ENCODE measurements at regions not wholly inside any gene's neighbourhood (a gene's known extent, or its start where the extent isn't known, plus 50 kb on each side); places are given as distances from the start of the nearest gene placed in this dataset.
"Not testable (repeated sequence)": the region's sequence is repeated elsewhere in the genome, so short reads cannot be mapped to it uniquely, and the experiment has no call there.

- no peak for DNase-seq (ENCODE audit: low read depth)
Measured at GRCh38 chr6:68158256-68158655, 476.8 kb upstream of the ADGRB3 start.

- no peak for DNase-seq (ENCODE audit: low read depth)
Measured at GRCh38 chr6:68144667-68145066, 490.4 kb upstream of the ADGRB3 start.

- DNase-seq (ENCODE audit: low read depth): no peak
Measured at GRCh38 chr6:68141190-68141589, 493.9 kb upstream of the ADGRB3 start.

GRCh38 chr6:68139130-68139529, 496.0 kb upstream of the ADGRB3 start:
- no peak for DNase-seq (ENCODE audit: low read depth)

GRCh38 chr6:68134796-68135195, 500.3 kb upstream of the ADGRB3 start:
- peak; percentile 65 for DNase-seq (ENCODE audit: low read depth)

- DNase-seq (ENCODE audit: low read depth): no peak
Measured at GRCh38 chr6:68128211-68128610, 506.9 kb upstream of the ADGRB3 start.

GRCh38 chr6:68127074-68127473, 508.0 kb upstream of the ADGRB3 start:
- no peak for DNase-seq (ENCODE audit: low read depth)

GRCh38 chr6:68126089-68126749, 508.9 kb upstream of the ADGRB3 start:
- no peak for DNase-seq (ENCODE audit: low read depth)

GRCh38 chr6:68122975-68123374, 512.1 kb upstream of the ADGRB3 start:
- DNase-seq (ENCODE audit: low read depth): not testable (repeated sequence)

- DNase-seq (ENCODE audit: low read depth): no peak
Measured at GRCh38 chr6:68122032-68122431, 513.0 kb upstream of the ADGRB3 start.

- not testable (repeated sequence) for DNase-seq (ENCODE audit: low read depth)
Measured at GRCh38 chr6:68120954-68121353, 514.1 kb upstream of the ADGRB3 start.

GRCh38 chr6:68114463-68115047, 520.5 kb upstream of the ADGRB3 start:
- DNase-seq (ENCODE audit: low read depth): no peak

GRCh38 chr6:68108233-68108835, 526.7 kb upstream of the ADGRB3 start:
- DNase-seq (ENCODE audit: low read depth): peak; percentile 24

GRCh38 chr6:68094070-68094469, 541.0 kb upstream of the ADGRB3 start:
- no peak for DNase-seq (ENCODE audit: low read depth)

- peak; percentile 25 for DNase-seq (ENCODE audit: low read depth)
Measured at GRCh38 chr6:68087399-68088133, 547.5 kb upstream of the ADGRB3 start.

- no peak for DNase-seq (ENCODE audit: low read depth)
Measured at GRCh38 chr6:68086199-68086598, 548.9 kb upstream of the ADGRB3 start.

- DNase-seq (ENCODE audit: low read depth): not testable (repeated sequence)
Measured at GRCh38 chr6:68085599-68085998, 549.5 kb upstream of the ADGRB3 start.

- peak; percentile 33 for DNase-seq (ENCODE audit: low read depth)
Measured at GRCh38 chr6:68082086-68082485, 553.0 kb upstream of the ADGRB3 start.

- no peak for DNase-seq (ENCODE audit: low read depth)
Measured at GRCh38 chr6:68080074-68080473, 555.0 kb upstream of the ADGRB3 start.

GRCh38 chr6:68077661-68078060, 557.4 kb upstream of the ADGRB3 start:
- no peak for DNase-seq (ENCODE audit: low read depth)

GRCh38 chr6:68071740-68072139, 563.3 kb upstream of the ADGRB3 start:
- DNase-seq (ENCODE audit: low read depth): no peak

GRCh38 chr6:68069921-68070710, 565.0 kb upstream of the ADGRB3 start:
- no peak for DNase-seq (ENCODE audit: low read depth)
